Omental fat pad (tissue), 3 donors: ENCODE measurements at regions not wholly inside any gene's neighbourhood (a gene's known extent, or its start where the extent isn't known, plus 50 kb on each side); places are given as distances from the start of the nearest gene placed in this dataset.

Source experiments
- ATAC-seq: fragments of 150-250 bp; one replicate; pipeline ENCODE4 v1.9.1; 2016; ENCODE audit warnings: mild to moderate bottlenecking, moderate library complexity; ENCODE audit not compliant: low FRiP score
- DNase-seq: peaks from one replicate; pipeline ENCODE4 v3.0.0-alpha.2; 2019; ENCODE audit warnings: low spot score
- CTCF ChIP-seq, 3 donors: fragments of 450-650 bp; IDR thresholded peaks; one replicate each; pipeline ENCODE4 v1.5.1; 2016 to 2017; ENCODE audit warnings: antibody characterized with exemption in 3 of 3, mild to moderate bottlenecking in 3 of 3, moderate library complexity in 2 of 3

GRCh38 chr2:107700073-107700472 is 126.6 kb upstream of the RGPD4 start:
- DNase-seq (no peak), ATAC-seq (no peak)
- TF ChIP-seq CTCF (IDR thresholded peaks at IDR 0.05), result no peak

GRCh38 chr2:107711941-107712340 is 114.8 kb upstream of the RGPD4 start:
- no peak for DNase-seq
- ATAC-seq, result no peak
- TF ChIP-seq CTCF (IDR thresholded peaks at IDR 0.05), result no peak

- DNase-seq (no peak), ATAC-seq (no peak)
- no peak for TF ChIP-seq CTCF (IDR thresholded peaks at IDR 0.05)
Observed at GRCh38 chr2:107712857-107713256, 113.8 kb upstream of the RGPD4 start.

GRCh38 chr2:107717661-107718060 is 109.0 kb upstream of the RGPD4 start:
- TF ChIP-seq CTCF (IDR thresholded peaks at IDR 0.05), result no peak
- DNase-seq (no peak), ATAC-seq (no peak)

- DNase-seq (no peak), ATAC-seq (no peak)
- TF ChIP-seq CTCF (IDR thresholded peaks at IDR 0.05), result no peak
Observed at GRCh38 chr2:107719141-107719540, 107.6 kb upstream of the RGPD4 start.

GRCh38 chr2:107719836-107720235 is 106.9 kb upstream of the RGPD4 start:
- TF ChIP-seq CTCF (IDR thresholded peaks at IDR 0.05), result no peak
- DNase-seq (no peak), ATAC-seq (no peak)

- no peak for DNase-seq
- no peak for TF ChIP-seq CTCF (IDR thresholded peaks at IDR 0.05)
- ATAC-seq, result no peak
Observed at GRCh38 chr2:107721178-107721577, 105.5 kb upstream of the RGPD4 start.
